Spinal cord (tissue), 9 donors: ENCODE measurements at regions not wholly inside any gene's neighbourhood (a gene's known extent, or its start where the extent isn't known, plus 50 kb on each side); places are given as distances from the start of the nearest gene placed in this dataset.

ENCODE experiments used
- DNase-seq, 6 donors: peaks; one replicate each; pipeline versions ENCODE4 v3.0.0 to v3.0.0-alpha.2; 2013 to 2015; ENCODE audit warnings: low spot score in 6 of 6, low read depth in 4 of 6
- H3K27ac ChIP-seq: one replicate; pipeline ENCODE4 v1.5.1; 2013; ENCODE audit warnings: low read depth, low read length, control low read depth
- H3K27me3 ChIP-seq: one replicate; pipeline ENCODE4 v1.6.1; 2013; ENCODE audit warnings: low read length; ENCODE audit not compliant: control insufficient read depth, insufficient read depth
- H3K36me3 ChIP-seq: one replicate; pipeline ENCODE4 v1.6.1; 2013; ENCODE audit warnings: low read length; ENCODE audit not compliant: control insufficient read depth, insufficient read depth
- H3K4me1 ChIP-seq: one replicate; pipeline ENCODE4 v1.6.1; 2013; ENCODE audit warnings: low read length; ENCODE audit not compliant: control insufficient read depth, insufficient read depth
- H3K4me3 ChIP-seq: one replicate; pipeline ENCODE4 v1.5.1; 2013; ENCODE audit warnings: low read depth, low read length, control low read depth
- H3K9me3 ChIP-seq: one replicate; pipeline ENCODE4 v1.6.1; 2013; ENCODE audit warnings: low read length; ENCODE audit not compliant: control insufficient read depth, insufficient read depth
- WGBS: methylation state at CpG from one replicate; pipeline ENCODE4 v1.1.5; 2013; ENCODE audit warnings: missing lambda C conversion rate; ENCODE audit not compliant: insufficient coverage; 5-methylcytosine and 5-hydroxymethylcytosine counted together
- donor health status: healthy.

DNA sequence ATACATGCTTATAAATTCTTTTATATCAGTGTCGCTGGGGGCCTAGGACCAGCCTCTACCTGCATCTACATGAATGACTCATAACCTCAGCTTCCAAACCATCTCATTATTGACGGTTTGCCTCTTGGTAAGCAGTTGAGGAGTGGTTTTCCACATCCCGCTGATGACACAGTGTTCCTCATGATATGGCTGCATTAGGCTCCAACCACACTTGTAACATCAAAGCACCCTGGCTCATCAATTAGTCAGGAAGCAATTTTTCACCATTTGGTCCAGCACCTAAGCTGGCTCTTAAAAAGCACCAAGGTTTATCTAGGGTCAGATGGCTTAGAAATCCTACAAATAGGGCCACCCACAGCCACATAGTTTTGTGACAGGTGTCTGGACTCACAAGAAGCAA is 402.4 kb downstream of the ARHGEF28 start:
- H3K4me3 ChIP-seq: no peak overlapping the region
- H3K27ac ChIP-seq: no peak overlapping the region
- 87% methylated on average over 2 of the region's 3 CpGs for WGBS
- no peaks in the 10 kb centered on the region for H3K36me3 ChIP-seq
- DNase-seq: no peak
- H3K9me3 ChIP-seq: no peaks in the 10 kb centered on the region
- no peaks in the 10 kb centered on the region for H3K27me3 ChIP-seq
- no peaks in the 10 kb centered on the region for H3K4me1 ChIP-seq

DNA sequence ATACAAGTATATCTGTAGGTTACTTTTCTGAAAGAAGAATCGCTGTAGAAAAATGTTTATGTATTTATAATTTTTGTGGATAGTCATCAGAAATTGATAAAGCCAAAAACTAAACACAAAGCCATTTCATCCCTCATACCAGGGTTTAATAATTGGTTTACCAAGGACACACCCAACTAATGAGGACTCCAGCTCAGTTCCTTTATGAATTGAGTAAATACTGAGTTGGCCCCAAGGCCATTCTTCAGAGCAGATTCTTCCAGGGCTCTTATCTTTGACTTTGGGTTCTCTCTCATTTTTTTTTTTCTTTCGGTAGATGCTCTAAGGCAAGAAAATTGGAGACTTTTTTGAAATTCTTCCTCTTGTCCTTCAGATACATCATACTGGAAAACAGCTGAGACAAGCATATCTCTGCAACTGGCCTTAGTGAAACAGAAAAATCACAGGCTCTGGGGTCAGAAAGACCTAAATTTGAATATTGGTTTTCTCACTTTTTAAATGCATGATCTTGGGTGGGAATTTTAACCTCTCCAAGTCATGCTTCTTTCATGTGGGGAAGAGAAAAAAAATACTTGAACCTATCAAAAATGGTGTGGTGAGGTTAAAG is 401.8 kb downstream of the ARHGEF28 start:
- Histone ChIP-seq H3K27ac (no peak overlapping the region), H3K9me3 (no peaks in the 10 kb centered on the region), H3K36me3 (no peaks in the 10 kb centered on the region), H3K27me3 (no peaks in the 10 kb centered on the region), H3K4me3 (no peak overlapping the region), H3K4me1 (no peaks in the 10 kb centered on the region)
- DNase-seq: no peak
- WGBS: 100% methylated on average over 1 of the region's 2 CpGs

GRCh38 chr5:74026310-74026709 is 400.3 kb downstream of the ARHGEF28 start:
- H3K36me3 ChIP-seq: no peaks in the 10 kb centered on the region
- no peak overlapping the region for H3K4me3 ChIP-seq
- no peak overlapping the region for H3K27ac ChIP-seq
- H3K27me3 ChIP-seq: no peaks in the 10 kb centered on the region
- DNase-seq: no peak
- H3K9me3 ChIP-seq: no peaks in the 10 kb centered on the region
- no peaks in the 10 kb centered on the region for H3K4me1 ChIP-seq
- WGBS: 92% methylated on average over 2 of the region's 2 CpGs

DNA sequence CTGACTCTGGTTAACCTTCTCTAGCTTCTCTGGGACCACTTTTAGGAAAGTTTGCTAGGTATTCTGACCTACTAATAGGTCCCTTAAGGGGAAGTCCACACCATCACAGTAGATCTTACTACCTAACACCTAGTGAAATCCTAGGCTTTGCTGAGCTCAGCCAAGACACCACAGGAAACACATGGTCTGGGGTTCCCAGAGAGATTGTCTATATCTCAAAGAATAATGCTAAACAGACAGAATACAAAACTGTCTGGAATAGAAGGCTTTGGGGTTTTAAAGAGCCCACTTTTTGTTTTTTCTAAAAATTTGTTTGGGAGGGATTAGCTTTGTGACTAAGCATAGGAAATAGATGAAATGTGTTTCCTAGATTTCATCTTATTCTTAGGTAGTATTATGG is 395.1 kb downstream of the ARHGEF28 start:
- Histone ChIP-seq H3K27ac (no peak overlapping the region), H3K27me3 (no peaks in the 10 kb centered on the region), H3K4me1 (no peaks in the 10 kb centered on the region), H3K4me3 (no peak overlapping the region), H3K36me3 (no peaks in the 10 kb centered on the region), H3K9me3 (no peaks in the 10 kb centered on the region)
- DNase-seq: no peak

- H3K36me3 ChIP-seq: no peaks in the 10 kb centered on the region
- no peak overlapping the region for H3K27ac ChIP-seq
- H3K4me1 ChIP-seq: no peaks in the 10 kb centered on the region
- H3K27me3 ChIP-seq: no peaks in the 10 kb centered on the region
- WGBS: 69% methylated on average over 3 of the region's 5 CpGs
- DNase-seq: no peak
- H3K9me3 ChIP-seq: no peaks in the 10 kb centered on the region
- no peak overlapping the region for H3K4me3 ChIP-seq
Measured at GRCh38 chr5:74020503-74020902, 394.5 kb downstream of the ARHGEF28 start.

- Histone ChIP-seq H3K36me3 (no peaks in the 10 kb centered on the region), H3K4me3 (no peak overlapping the region), H3K27me3 (no peaks in the 10 kb centered on the region), H3K4me1 (no peaks in the 10 kb centered on the region), H3K9me3 (no peaks in the 10 kb centered on the region), H3K27ac (no peak overlapping the region)
- 82% methylated on average over 5 of the region's 5 CpGs for WGBS
- DNase-seq: no peak
Measured at GRCh38 chr5:74019923-74020322, 393.9 kb downstream of the ARHGEF28 start.

DNA sequence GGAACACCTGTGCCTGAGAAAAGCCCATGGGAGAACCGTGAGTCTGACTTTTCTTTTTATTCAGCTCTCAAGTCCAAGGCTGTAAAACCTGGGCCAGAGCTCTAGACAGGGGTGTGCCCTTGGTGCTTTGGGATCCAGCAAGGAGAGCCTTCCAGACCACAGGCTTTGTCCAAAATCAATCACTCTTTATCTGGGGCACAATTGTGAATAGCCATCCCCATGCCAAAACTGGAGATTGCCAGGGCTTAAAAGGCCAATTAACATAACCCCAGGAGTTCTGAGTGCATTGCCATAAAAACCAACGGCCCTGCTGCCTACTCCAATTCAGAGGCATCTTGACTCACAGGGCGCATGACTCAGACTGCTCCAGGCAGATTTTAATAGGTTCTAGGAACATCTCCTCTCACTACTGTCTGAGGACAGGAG is 391.8 kb downstream of the ARHGEF28 start:
- Histone ChIP-seq H3K27me3 (no peaks in the 10 kb centered on the region), H3K9me3 (no peaks in the 10 kb centered on the region), H3K4me3 (no peak overlapping the region), H3K4me1 (no peaks in the 10 kb centered on the region), H3K36me3 (no peaks in the 10 kb centered on the region), H3K27ac (no peak overlapping the region)
- DNase-seq: peak in 2 of 6 donors; percentile 57 to 80
- 20% methylated on average over 3 of the region's 3 CpGs for WGBS

DNA sequence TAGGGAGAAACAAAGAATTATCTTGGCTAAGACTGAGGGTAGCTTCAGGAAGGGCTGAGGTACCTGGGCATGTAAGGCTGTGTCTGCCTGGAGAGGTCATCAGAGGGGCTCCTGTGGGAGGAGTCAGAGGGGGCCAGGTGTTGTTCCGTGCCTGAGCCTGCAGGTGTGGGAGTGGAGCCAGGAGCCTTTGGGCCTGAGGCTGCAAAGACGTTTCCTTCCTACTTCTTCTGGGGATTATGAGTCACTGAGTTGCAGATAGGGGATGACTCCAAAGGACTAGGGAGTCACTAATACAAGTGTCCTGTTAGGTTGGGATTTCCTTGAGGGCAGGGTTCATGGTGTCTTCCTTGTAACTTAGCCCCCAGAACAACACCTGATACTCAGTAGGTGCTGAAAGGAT is 391.1 kb downstream of the ARHGEF28 start:
- Histone ChIP-seq H3K9me3 (no peaks in the 10 kb centered on the region), H3K4me1 (no peaks in the 10 kb centered on the region), H3K4me3 (no peak overlapping the region), H3K36me3 (no peaks in the 10 kb centered on the region), H3K27me3 (no peaks in the 10 kb centered on the region), H3K27ac (no peak overlapping the region)
- no peak for DNase-seq
- WGBS: 75% methylated on average over 2 of the region's 2 CpGs

DNA sequence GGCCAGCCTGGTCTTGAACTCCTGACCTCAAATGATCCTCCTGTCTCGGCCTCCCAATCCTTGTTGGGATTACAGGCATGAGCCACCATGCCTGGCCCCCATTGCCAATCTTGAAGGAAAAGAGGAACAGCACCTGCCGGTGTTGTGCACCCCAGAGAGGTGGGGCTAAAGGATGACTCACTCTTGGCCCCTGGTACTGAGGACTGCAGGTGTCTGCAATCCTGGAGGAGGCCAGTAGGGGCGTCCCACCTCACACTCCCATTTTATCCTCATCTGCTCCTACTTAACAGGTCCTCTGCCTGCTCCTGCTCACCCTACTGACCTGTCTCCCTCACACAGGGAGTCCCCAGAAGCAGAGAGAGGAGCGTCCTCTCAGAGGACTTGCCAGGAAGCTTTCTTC is 390.4 kb downstream of the ARHGEF28 start:
- H3K4me3 ChIP-seq: no peak overlapping the region
- H3K36me3 ChIP-seq: no peaks in the 10 kb centered on the region
- 87% methylated on average over 4 of the region's 4 CpGs for WGBS
- no peak overlapping the region for H3K27ac ChIP-seq
- H3K27me3 ChIP-seq: no peaks in the 10 kb centered on the region
- DNase-seq: no peak
- no peaks in the 10 kb centered on the region for H3K4me1 ChIP-seq
- no peaks in the 10 kb centered on the region for H3K9me3 ChIP-seq

DNA sequence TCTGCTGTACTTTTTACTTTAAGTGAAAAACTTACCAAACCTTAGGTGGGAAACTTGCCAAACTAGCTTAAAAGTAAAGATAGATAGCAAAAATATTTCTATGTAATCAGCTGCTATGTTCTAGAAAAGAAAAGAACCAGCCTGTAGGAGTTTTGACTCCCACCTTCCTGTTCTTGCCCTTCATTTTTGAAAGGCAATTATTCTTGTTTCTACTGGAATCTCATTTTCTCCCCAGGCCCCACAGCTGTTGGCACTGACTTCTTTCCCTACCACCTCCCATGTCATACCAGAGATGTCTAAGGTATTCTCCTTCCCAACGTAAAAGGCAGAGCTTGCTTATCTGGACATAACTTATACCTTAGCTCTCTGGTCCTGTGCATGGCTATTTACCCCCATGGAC is 389.7 kb downstream of the ARHGEF28 start:
- DNase-seq: no peak

More for the DNA sequence above, 389.7 kb downstream of the ARHGEF28 start:
- no peak overlapping the region for H3K27ac ChIP-seq
- 89% methylated on average over 1 of the region's 1 CpG for WGBS
- no peaks in the 10 kb centered on the region for H3K4me1 ChIP-seq
- no peaks in the 10 kb centered on the region for H3K27me3 ChIP-seq
- H3K4me3 ChIP-seq: no peak overlapping the region
- no peaks in the 10 kb centered on the region for H3K9me3 ChIP-seq
- H3K36me3 ChIP-seq: no peaks in the 10 kb centered on the region
